Panc1 (cell line): ENCODE measurements at regions not wholly inside any gene's neighbourhood (a gene's known extent, or its start where the extent isn't known, plus 50 kb on each side); places are given as distances from the start of the nearest gene placed in this dataset.

Experiments used
- ATAC-seq: fragments of 200-7000 bp; cut with Tn5 transposase; 2 replicates; pipeline ENCODE4 v1.9.1; 2020; ENCODE audit warnings: mild to moderate bottlenecking, moderate library complexity
- BruUV-seq: library from RNA; stranded (reverse); fragments of 400-500 nt; replicated peaks from 2 replicates; lab custom pipeline; 2021; lab: Mats Ljungman, UMichigan
- CTCF ChIA-PET: fragments of 300-600 bp; sonication (Branson Sonifier 250); formaldehyde crosslinking; loops from one replicate; lab custom pipeline; 2022; ENCODE audit warnings: antibody characterized with exemption; lab: Charles Lee
- POLR2A ChIA-PET: fragments of 300-600 bp; sonication (Branson Sonifier 250); formaldehyde crosslinking; loops from one replicate; lab custom pipeline; 2022; ENCODE audit warnings: antibody characterized with exemption; lab: Charles Lee
- DNase-seq: peaks from one replicate; pipeline ENCODE4 v3.0.0-alpha.2; 2010; ENCODE audit warnings: low read depth, low spot score
- H3K27ac ChIP-seq: 2 replicates; pipeline ENCODE4 v1.5.1; 2011; ENCODE audit warnings: mild to moderate bottlenecking, low read length, inconsistent platforms
- H3K27me3 ChIP-seq: fragments of 200-500 bp; sonication (Bioruptor generic); 2 replicates; pipeline ENCODE4 v1.6.0; 2014; ENCODE audit warnings: low read length, inconsistent platforms; ENCODE audit not compliant: control insufficient read depth, insufficient read depth
- H3K36me3 ChIP-seq: fragments of 200-500 bp; sonication (Bioruptor generic); 2 replicates; pipeline ENCODE4 v1.5.1; 2014; ENCODE audit warnings: inconsistent platforms, mild to moderate bottlenecking, low read length, moderate library complexity; ENCODE audit not compliant: control insufficient read depth, insufficient read depth
- H3K4me1 ChIP-seq: 2 replicates; pipeline ENCODE4 v1.5.1; 2011; ENCODE audit warnings: inconsistent platforms, mild to moderate bottlenecking, low read length, moderate library complexity; ENCODE audit not compliant: control insufficient read depth, insufficient read depth
- H3K4me3 ChIP-seq, 2 experiments: 2 replicates each; pipeline ENCODE4 v1.5.1; 2011 to 2012; ENCODE audit warnings: low read depth in 2 of 2, low read length in 2 of 2, mild to moderate bottlenecking in 2 of 2, inconsistent platforms in 1 of 2, moderate library complexity in 1 of 2
- H3K9me3 ChIP-seq: fragments of 200-500 bp; sonication (Bioruptor generic); 2 replicates; pipeline ENCODE4 v1.5.1; 2014; ENCODE audit warnings: low read depth, mild to moderate bottlenecking, inconsistent platforms, low read length, moderate library complexity; ENCODE audit not compliant: control insufficient read depth, insufficient read depth
- POLR2AphosphoS5 ChIP-seq: IDR thresholded peaks from 2 replicates; pipeline ENCODE4 v1.6.1; 2012; ENCODE audit warnings: mild to moderate bottlenecking, low read depth, low read length, moderate library complexity
- SIN3A ChIP-seq: IDR thresholded peaks from 2 replicates; pipeline ENCODE4 v1.6.1; 2012; ENCODE audit warnings: low read depth, mild to moderate bottlenecking, low read length, moderate library complexity, borderline replicate concordance; ENCODE audit not compliant: insufficient read depth
- TCF7L2 ChIP-seq: IDR thresholded peaks from 2 replicates; pipeline ENCODE4 v1.6.1; 2011; ENCODE audit warnings: mild to moderate bottlenecking, low read depth, low read length, inconsistent platforms
- in situ Hi-C: cut with HindIII; loops from 2 replicates; pipeline ENCODE4 v1.10.0; 2016; ENCODE audit warnings: low sequenced_read_pairs, low pct_unique_long_range_greater_than_20kb
- intact Hi-C: fragments of 100-400 bp; cut with micrococcal nuclease; formaldehyde crosslinking; loops from one replicate; pipeline ENCODE4 v1.10.0; 2022; ENCODE audit not compliant: unreplicated experiment
- TF ChIP-seq, protein P1 (sequence below), 2 experiments: IDR thresholded peaks; 2 replicates each; pipeline ENCODE4 v1.6.1; 2011 to 2012; ENCODE audit warnings: low read depth in 2 of 2, control low read depth in 1 of 2, low read length in 1 of 2, mild to moderate bottlenecking in 1 of 2, moderate library complexity in 1 of 2; ENCODE audit not compliant: insufficient read depth in 1 of 2
- TF ChIP-seq, protein P2 (sequence below): fragments of 450-650 bp; IDR thresholded peaks from 2 replicates; pipeline ENCODE4 v1.5.1; 2017; ENCODE audit warnings: mild to moderate bottlenecking

DNA sequence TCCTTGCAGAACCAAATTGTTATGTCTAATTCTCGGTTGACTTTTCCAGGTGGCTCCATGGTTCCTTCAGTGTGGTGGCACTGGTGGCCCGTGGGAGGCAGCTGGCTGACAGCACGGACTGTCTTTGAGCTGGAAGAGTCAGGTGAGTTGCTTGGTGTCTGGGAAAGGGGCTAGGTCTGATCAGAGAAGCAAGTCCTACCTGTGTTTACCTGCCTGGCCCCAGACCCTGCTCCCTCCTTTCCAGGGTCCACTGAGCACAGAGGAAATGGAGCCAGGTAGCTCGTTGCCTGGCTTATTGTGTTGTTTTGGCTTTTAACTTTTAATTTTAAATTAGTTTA lies 111.8 kb downstream of the BANF2 start:
- Histone ChIP-seq H3K36me3 (no peaks in the 10 kb centered on the region), H3K4me1 (peaks cover 6% of the 10 kb centered on the region), H3K9me3 (no peaks in the 10 kb centered on the region), H3K4me3 (no peak overlapping the region), H3K27me3 (no peaks in the 10 kb centered on the region), H3K27ac (no peak overlapping the region)
- intact Hi-C loops, result no loop called here
- TF ChIP-seq POLR2AphosphoS5 (no peak), TCF7L2 (no peak), SIN3A (no peak)
- TF ChIP-seq, protein P1, sequence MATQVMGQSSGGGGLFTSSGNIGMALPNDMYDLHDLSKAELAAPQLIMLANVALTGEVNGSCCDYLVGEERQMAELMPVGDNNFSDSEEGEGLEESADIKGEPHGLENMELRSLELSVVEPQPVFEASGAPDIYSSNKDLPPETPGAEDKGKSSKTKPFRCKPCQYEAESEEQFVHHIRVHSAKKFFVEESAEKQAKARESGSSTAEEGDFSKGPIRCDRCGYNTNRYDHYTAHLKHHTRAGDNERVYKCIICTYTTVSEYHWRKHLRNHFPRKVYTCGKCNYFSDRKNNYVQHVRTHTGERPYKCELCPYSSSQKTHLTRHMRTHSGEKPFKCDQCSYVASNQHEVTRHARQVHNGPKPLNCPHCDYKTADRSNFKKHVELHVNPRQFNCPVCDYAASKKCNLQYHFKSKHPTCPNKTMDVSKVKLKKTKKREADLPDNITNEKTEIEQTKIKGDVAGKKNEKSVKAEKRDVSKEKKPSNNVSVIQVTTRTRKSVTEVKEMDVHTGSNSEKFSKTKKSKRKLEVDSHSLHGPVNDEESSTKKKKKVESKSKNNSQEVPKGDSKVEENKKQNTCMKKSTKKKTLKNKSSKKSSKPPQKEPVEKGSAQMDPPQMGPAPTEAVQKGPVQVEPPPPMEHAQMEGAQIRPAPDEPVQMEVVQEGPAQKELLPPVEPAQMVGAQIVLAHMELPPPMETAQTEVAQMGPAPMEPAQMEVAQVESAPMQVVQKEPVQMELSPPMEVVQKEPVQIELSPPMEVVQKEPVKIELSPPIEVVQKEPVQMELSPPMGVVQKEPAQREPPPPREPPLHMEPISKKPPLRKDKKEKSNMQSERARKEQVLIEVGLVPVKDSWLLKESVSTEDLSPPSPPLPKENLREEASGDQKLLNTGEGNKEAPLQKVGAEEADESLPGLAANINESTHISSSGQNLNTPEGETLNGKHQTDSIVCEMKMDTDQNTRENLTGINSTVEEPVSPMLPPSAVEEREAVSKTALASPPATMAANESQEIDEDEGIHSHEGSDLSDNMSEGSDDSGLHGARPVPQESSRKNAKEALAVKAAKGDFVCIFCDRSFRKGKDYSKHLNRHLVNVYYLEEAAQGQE (IDR thresholded peaks at IDR 0.05; ENCODE audit: insufficient read depth in 1 of 2, low read depth in 2 of 2, low read length in 1 of 2), result no peak
- TF ChIP-seq, protein P2, sequence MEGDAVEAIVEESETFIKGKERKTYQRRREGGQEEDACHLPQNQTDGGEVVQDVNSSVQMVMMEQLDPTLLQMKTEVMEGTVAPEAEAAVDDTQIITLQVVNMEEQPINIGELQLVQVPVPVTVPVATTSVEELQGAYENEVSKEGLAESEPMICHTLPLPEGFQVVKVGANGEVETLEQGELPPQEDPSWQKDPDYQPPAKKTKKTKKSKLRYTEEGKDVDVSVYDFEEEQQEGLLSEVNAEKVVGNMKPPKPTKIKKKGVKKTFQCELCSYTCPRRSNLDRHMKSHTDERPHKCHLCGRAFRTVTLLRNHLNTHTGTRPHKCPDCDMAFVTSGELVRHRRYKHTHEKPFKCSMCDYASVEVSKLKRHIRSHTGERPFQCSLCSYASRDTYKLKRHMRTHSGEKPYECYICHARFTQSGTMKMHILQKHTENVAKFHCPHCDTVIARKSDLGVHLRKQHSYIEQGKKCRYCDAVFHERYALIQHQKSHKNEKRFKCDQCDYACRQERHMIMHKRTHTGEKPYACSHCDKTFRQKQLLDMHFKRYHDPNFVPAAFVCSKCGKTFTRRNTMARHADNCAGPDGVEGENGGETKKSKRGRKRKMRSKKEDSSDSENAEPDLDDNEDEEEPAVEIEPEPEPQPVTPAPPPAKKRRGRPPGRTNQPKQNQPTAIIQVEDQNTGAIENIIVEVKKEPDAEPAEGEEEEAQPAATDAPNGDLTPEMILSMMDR, result no peak
- POLR2A ChIA-PET, result no interaction called here
- BruUV-seq, result no TSS peak
- ATAC-seq, result no peak
- in situ Hi-C loops, result no loop called here
- no peak for DNase-seq
- CTCF ChIA-PET, result no interaction called here

DNA sequence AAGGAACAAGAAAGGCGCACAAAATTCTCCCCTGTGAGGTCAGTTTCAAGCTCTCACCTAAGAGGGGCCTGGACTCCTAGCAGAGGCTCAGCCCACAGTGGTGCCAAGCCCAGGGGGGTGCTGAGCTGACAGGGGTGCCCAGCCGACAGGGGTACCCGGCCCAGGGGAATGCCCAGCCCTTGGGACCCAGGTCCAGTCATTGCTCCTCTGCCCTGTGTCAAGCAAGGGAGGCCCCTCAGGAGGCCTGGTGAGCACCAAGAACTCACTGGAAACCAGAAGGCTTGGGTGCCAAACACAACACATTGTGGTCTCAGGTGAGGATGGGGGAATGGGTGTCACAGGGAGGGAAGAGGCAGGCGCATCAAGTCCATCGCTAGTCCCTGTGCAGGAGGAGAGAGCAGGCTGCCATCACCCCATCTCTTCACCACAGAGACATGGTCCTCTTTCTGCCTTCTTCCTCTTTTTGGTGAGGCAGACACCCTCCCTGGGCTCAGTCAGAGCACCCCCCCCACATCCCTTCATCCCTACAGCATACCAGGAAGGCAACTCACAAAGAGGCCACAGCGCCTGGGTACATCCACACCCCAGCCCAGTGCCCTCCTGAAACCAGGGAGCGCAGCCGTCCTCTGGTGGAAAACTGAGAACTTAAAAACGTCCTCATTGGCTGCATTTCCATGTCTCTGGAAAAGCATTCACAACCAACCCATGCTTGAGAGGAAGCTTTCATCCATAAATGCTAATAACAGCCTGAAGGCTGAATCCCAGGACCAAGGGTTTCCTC lies 111.3 kb downstream of the BANF2 start:
- POLR2A ChIA-PET, result no interaction called here
- DNase-seq (no peak), ATAC-seq (no peak; the same call in 1 of the 2 replicates)
- no peaks in the 10 kb centered on the region for H3K36me3 ChIP-seq
- no peak overlapping the region for H3K27ac ChIP-seq
- TF ChIP-seq SIN3A (no peak), TCF7L2 (no peak), POLR2AphosphoS5 (no peak)
- TF ChIP-seq, protein P2, result no peak
- TF ChIP-seq, protein P1 (IDR thresholded peaks at IDR 0.05; ENCODE audit: insufficient read depth in 1 of 2, low read depth in 2 of 2, low read length in 1 of 2), result no peak
- intact Hi-C loops (no loop called here), in situ Hi-C loops (no loop called here)
- no TSS peak for BruUV-seq
- H3K4me3 ChIP-seq, result no peak overlapping the region
- peaks cover 8% of the 10 kb centered on the region for H3K4me1 ChIP-seq
- CTCF ChIA-PET, result no interaction called here
- H3K27me3 ChIP-seq, result no peaks in the 10 kb centered on the region
- H3K9me3 ChIP-seq, result no peaks in the 10 kb centered on the region
